ENCODE measurements at regions not wholly inside any gene's neighbourhood (a gene's known extent, or its start where the extent isn't known, plus 50 kb on each side); places are given as distances from the start of the nearest gene placed in this dataset.
"Not testable (repeated sequence)": the region's sequence is repeated elsewhere in the genome, so short reads cannot be mapped to it uniquely, and the experiment has no call there.

DNA sequence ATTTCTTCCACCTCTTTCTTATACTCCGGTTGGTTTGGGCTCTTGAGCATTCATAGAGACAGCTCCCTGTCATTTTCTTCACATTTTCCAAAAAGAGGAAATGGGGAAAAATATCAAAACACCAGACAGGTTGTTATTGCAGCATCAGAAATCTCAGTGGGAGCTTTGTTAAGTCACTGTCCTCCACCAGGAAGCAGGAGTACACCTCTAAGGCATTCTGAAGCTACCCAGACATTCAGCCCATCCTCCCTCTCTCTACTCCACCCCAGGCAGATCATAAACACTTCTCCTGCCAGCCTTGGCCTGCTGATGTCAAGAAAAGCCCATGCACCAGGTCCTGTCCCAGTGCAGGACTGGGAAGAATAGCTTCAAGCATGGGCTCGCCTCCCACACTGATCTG, 1198.3 kb downstream of the VRK1 start:
- H3K9me3 ChIP-seq, result no peaks in the 10 kb centered on the region
- POLR2A ChIA-PET, result no interaction called here
- Mint-ChIP-seq H3K27me3 (ENCODE audit: insufficient read depth, unreplicated experiment) (peaks cover 12% of the 10 kb centered on the region), H3K36me3 (ENCODE audit: insufficient read depth, unreplicated experiment) (no peaks in the 10 kb centered on the region), H3K4me1 (ENCODE audit: low read depth, unreplicated experiment) (no peaks in the 10 kb centered on the region), H3K27ac (ENCODE audit: unreplicated experiment) (no peak overlapping the region), H3K9me3 (ENCODE audit: unreplicated experiment) (no peaks in the 10 kb centered on the region), H3K4me3 (ENCODE audit: unreplicated experiment) (no peak overlapping the region)
- no peak overlapping the region for H3K4me3 ChIP-seq (ENCODE audit: low read depth, low read length)
- no peak for TF ChIP-seq CTCF (IDR thresholded peaks at IDR 0.05; ENCODE audit: insufficient read depth in 1 of 2, low read depth in 1 of 2, low read length in 1 of 2, severe bottlenecking in 1 of 2, unreplicated experiment in 1 of 2)
- H3K27me3 ChIP-seq (replicated peaks; ENCODE audit: control insufficient read depth, insufficient read depth, low read length), result no peaks in the 10 kb centered on the region
- no TSS peak for BruUV-seq (replicated peaks)
- DNase-seq, result no peak
- intact Hi-C loops (cut with micrococcal nuclease; ENCODE audit: unreplicated experiment), result no loop called here
- H3K36me3 ChIP-seq (ENCODE audit: control insufficient read depth, insufficient read depth, low read length), result no peaks in the 10 kb centered on the region
- CTCF ChIA-PET, result no interaction called here
- H3K4me1 ChIP-seq, result no peaks in the 10 kb centered on the region

- Mint-ChIP-seq H3K4me1 (ENCODE audit: low read depth, unreplicated experiment) (no peaks in the 10 kb centered on the region), H3K27me3 (ENCODE audit: insufficient read depth, unreplicated experiment) (no peaks in the 10 kb centered on the region), H3K36me3 (ENCODE audit: insufficient read depth, unreplicated experiment) (no peaks in the 10 kb centered on the region), H3K9me3 (ENCODE audit: unreplicated experiment) (no peaks in the 10 kb centered on the region), H3K27ac (ENCODE audit: unreplicated experiment) (no peak overlapping the region), H3K4me3 (ENCODE audit: unreplicated experiment) (no peak overlapping the region)
- H3K9me3 ChIP-seq, result no peaks in the 10 kb centered on the region
- DNase-seq, result no peak
- BruUV-seq (replicated peaks), result no TSS peak
- no peaks in the 10 kb centered on the region for H3K36me3 ChIP-seq (ENCODE audit: control insufficient read depth, insufficient read depth, low read length)
- intact Hi-C loops (cut with micrococcal nuclease; ENCODE audit: unreplicated experiment), result no loop called here
- ChIA-PET CTCF (no interaction called here), POLR2A (no interaction called here)
- H3K27me3 ChIP-seq (replicated peaks; ENCODE audit: control insufficient read depth, insufficient read depth, low read length), result no peaks in the 10 kb centered on the region
- no peaks in the 10 kb centered on the region for H3K4me1 ChIP-seq
- no peak for TF ChIP-seq CTCF (IDR thresholded peaks at IDR 0.05; ENCODE audit: insufficient read depth in 1 of 2, low read depth in 1 of 2, low read length in 1 of 2, severe bottlenecking in 1 of 2, unreplicated experiment in 1 of 2)
- H3K4me3 ChIP-seq (ENCODE audit: low read depth, low read length), result no peak overlapping the region
Measured at GRCh38 chr14:98006008-98006407, 1208.8 kb downstream of the VRK1 start.

GRCh38 chr14:98008381-98009113, 1211.4 kb downstream of the VRK1 start:
- no peaks in the 10 kb centered on the region for H3K36me3 Mint-ChIP-seq (ENCODE audit: insufficient read depth, unreplicated experiment)
- ChIA-PET POLR2A (no interaction called here), CTCF (no interaction called here)
- no peaks in the 10 kb centered on the region for H3K9me3 Mint-ChIP-seq (ENCODE audit: unreplicated experiment)
- no peaks in the 10 kb centered on the region for H3K4me1 Mint-ChIP-seq (ENCODE audit: low read depth, unreplicated experiment)
- TF ChIP-seq CTCF (IDR thresholded peaks at IDR 0.05; ENCODE audit: insufficient read depth in 1 of 2, low read depth in 1 of 2, low read length in 1 of 2, severe bottlenecking in 1 of 2, unreplicated experiment in 1 of 2), result no peak
- Histone ChIP-seq H3K4me1 (no peaks in the 10 kb centered on the region), H3K36me3 (ENCODE audit: control insufficient read depth, insufficient read depth, low read length) (no peaks in the 10 kb centered on the region), H3K4me3 (ENCODE audit: low read depth, low read length) (no peak overlapping the region), H3K9me3 (no peaks in the 10 kb centered on the region), H3K27me3 (replicated peaks; ENCODE audit: control insufficient read depth, insufficient read depth, low read length) (no peaks in the 10 kb centered on the region)
- intact Hi-C loops (cut with micrococcal nuclease; ENCODE audit: unreplicated experiment), result no loop called here
- no TSS peak for BruUV-seq (replicated peaks)
- no peak overlapping the region for H3K4me3 Mint-ChIP-seq (ENCODE audit: unreplicated experiment)
- no peaks in the 10 kb centered on the region for H3K27me3 Mint-ChIP-seq (ENCODE audit: insufficient read depth, unreplicated experiment)
- H3K27ac Mint-ChIP-seq (ENCODE audit: unreplicated experiment), result no peak overlapping the region
- DNase-seq, result no peak

DNA sequence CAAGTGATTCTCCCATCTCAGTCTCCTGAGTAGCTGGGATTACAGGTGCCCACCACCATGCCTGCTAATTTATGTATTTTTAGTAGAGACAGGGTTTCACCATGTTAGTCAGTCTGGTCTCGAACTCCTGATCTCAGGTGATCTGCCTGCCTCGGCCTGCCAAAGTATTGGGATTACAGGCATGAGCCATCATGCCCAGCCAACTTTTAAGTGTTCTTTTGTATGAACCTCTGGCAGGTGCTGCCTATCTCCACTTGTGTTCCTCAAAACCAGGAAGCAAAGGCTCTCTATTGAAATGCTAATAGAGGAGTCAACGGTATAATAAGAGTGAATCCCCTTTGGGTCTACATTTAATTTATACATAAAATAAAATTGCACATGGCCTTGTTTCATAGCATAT, 1212.0 kb downstream of the VRK1 start:
- H3K36me3 ChIP-seq (ENCODE audit: control insufficient read depth, insufficient read depth, low read length); H3K4me1 ChIP-seq; H3K4me1 Mint-ChIP-seq (ENCODE audit: low read depth, unreplicated experiment); H3K27me3 ChIP-seq (replicated peaks; ENCODE audit: control insufficient read depth, insufficient read depth, low read length); POLR2A ChIA-PET; H3K4me3 Mint-ChIP-seq (ENCODE audit: unreplicated experiment); H3K36me3 Mint-ChIP-seq (ENCODE audit: insufficient read depth, unreplicated experiment); H3K9me3 ChIP-seq; BruUV-seq (replicated peaks); H3K27ac Mint-ChIP-seq (ENCODE audit: unreplicated experiment); H3K9me3 Mint-ChIP-seq (ENCODE audit: unreplicated experiment); H3K27me3 Mint-ChIP-seq (ENCODE audit: insufficient read depth, unreplicated experiment); intact Hi-C loops (cut with micrococcal nuclease; ENCODE audit: unreplicated experiment); DNase-seq; H3K4me3 ChIP-seq (ENCODE audit: low read depth, low read length); CTCF ChIA-PET: not testable (repeated sequence)

Data from Caco-2 (cell line).